NCI-H2029 (cell line): ENCODE measurements at regions not wholly inside any gene's neighbourhood (a gene's known extent, or its start where the extent isn't known, plus 50 kb on each side); places are given as distances from the start of the nearest gene placed in this dataset.
A peak's percentile ranks its signal among the peaks of the same experiment; 100 is the strongest.
"Not testable (repeated sequence)": the region's sequence is repeated elsewhere in the genome, so short reads cannot be mapped to it uniquely, and the experiment has no call there.

Source experiments
- DNase-seq: peaks from one replicate; lab custom pipeline; 2025; lab: John Stamatoyannopoulos, UW

- no peak for DNase-seq
These were observed 87.7 kb downstream of the UTP18 start for GRCh38 chr17:51347851-51348584.

- DNase-seq, result no peak
These were observed 90.7 kb downstream of the UTP18 start for GRCh38 chr17:51351080-51351479.

- DNase-seq, result no peak
These were observed 91.5 kb downstream of the UTP18 start for GRCh38 chr17:51351890-51352289.

- DNase-seq, result no peak
These were observed 92.5 kb downstream of the UTP18 start for GRCh38 chr17:51352798-51353197.

GRCh38 chr17:51353296-51353695, 93.0 kb downstream of the UTP18 start:
- DNase-seq, result no peak

GRCh38 chr17:51354936-51355335, 94.6 kb downstream of the UTP18 start:
- DNase-seq, result no peak

- DNase-seq, result no peak
These were observed 95.4 kb downstream of the UTP18 start for GRCh38 chr17:51355441-51356410.

- DNase-seq, result no peak
These were observed 98.7 kb downstream of the UTP18 start for GRCh38 chr17:51359055-51359454.

GRCh38 chr17:51362811-51363585, 102.7 kb downstream of the UTP18 start:
- no peak for DNase-seq

- no peak for DNase-seq
These were observed 104.7 kb downstream of the UTP18 start for GRCh38 chr17:51365090-51365489.

- no peak for DNase-seq
These were observed 106.5 kb downstream of the UTP18 start for GRCh38 chr17:51366866-51367265.

GRCh38 chr17:51367836-51368235, 107.5 kb downstream of the UTP18 start:
- DNase-seq, result not testable (repeated sequence)

- peak; percentile 50 for DNase-seq
These were observed 111.4 kb downstream of the UTP18 start for GRCh38 chr17:51371732-51372151.

GRCh38 chr17:51372345-51373004, 112.1 kb downstream of the UTP18 start:
- peak; percentile 1 for DNase-seq

GRCh38 chr17:51373489-51374152, 113.3 kb downstream of the UTP18 start:
- DNase-seq, result no peak

GRCh38 chr17:51374209-51374608, 113.9 kb downstream of the UTP18 start:
- DNase-seq, result no peak

- no peak for DNase-seq
These were observed 115.4 kb downstream of the UTP18 start for GRCh38 chr17:51375771-51376170.

- no peak for DNase-seq
These were observed 116.4 kb downstream of the UTP18 start for GRCh38 chr17:51376739-51377138.

- DNase-seq, result no peak
These were observed 120.9 kb downstream of the UTP18 start for GRCh38 chr17:51381262-51381661.

- DNase-seq, result no peak
These were observed 124.9 kb downstream of the UTP18 start for GRCh38 chr17:51385208-51385607.

GRCh38 chr17:51387582-51387981, 127.2 kb downstream of the UTP18 start:
- no peak for DNase-seq
